Large intestine (tissue), 3 donors: ENCODE measurements at regions not wholly inside any gene's neighbourhood (a gene's known extent, or its start where the extent isn't known, plus 50 kb on each side); places are given as distances from the start of the nearest gene placed in this dataset.

Experiments used
- DNase-seq, 2 donors: peaks; one replicate each; pipeline versions ENCODE4 v3.0.0 to v3.0.0-alpha.2; 2013
- H3K27ac ChIP-seq: one replicate; pipeline ENCODE4 v1.5.1; 2013; ENCODE audit warnings: low read length
- H3K27me3 ChIP-seq: 2 replicates; pipeline ENCODE4 v1.6.1; 2013; ENCODE audit warnings: low read length; ENCODE audit not compliant: control insufficient read depth, insufficient read depth
- H3K36me3 ChIP-seq: 2 replicates; pipeline ENCODE4 v1.6.1; 2013; ENCODE audit warnings: low read length; ENCODE audit not compliant: control insufficient read depth, insufficient read depth
- H3K4me1 ChIP-seq: one replicate; pipeline ENCODE4 v1.6.1; 2013; ENCODE audit warnings: low read length; ENCODE audit not compliant: control insufficient read depth, insufficient read depth
- H3K4me3 ChIP-seq: one replicate; pipeline ENCODE4 v1.5.1; 2013; ENCODE audit warnings: low read length
- H3K9me3 ChIP-seq: one replicate; pipeline ENCODE4 v1.6.1; 2013; ENCODE audit warnings: mild to moderate bottlenecking, low read depth, low read length, moderate library complexity; ENCODE audit not compliant: control insufficient read depth
- WGBS: methylation state at CpG from one replicate; pipeline ENCODE4 v1.1.5; 2013; ENCODE audit warnings: low lambda C conversion rate; ENCODE audit not compliant: insufficient coverage; 5-methylcytosine and 5-hydroxymethylcytosine counted together

GRCh38 chr5:32503261-32503660, 58.7 kb upstream of the ZFR start:
- Histone ChIP-seq H3K9me3 (no peaks in the 10 kb centered on the region), H3K4me3 (no peak overlapping the region), H3K4me1 (no peaks in the 10 kb centered on the region), H3K27ac (no peak overlapping the region), H3K27me3 (peaks cover 2% of the 10 kb centered on the region), H3K36me3 (no peaks in the 10 kb centered on the region)
- no CpG with 5 or more reads among the region's 7 CpGs for WGBS
- DNase-seq = no peak

- H3K4me3 ChIP-seq = no peak overlapping the region
- no CpG with 5 or more reads among the region's 16 CpGs for WGBS
- H3K27ac ChIP-seq = no peak overlapping the region
- no peaks in the 10 kb centered on the region for H3K9me3 ChIP-seq
- H3K27me3 ChIP-seq = peaks cover 2% of the 10 kb centered on the region
- H3K4me1 ChIP-seq = no peaks in the 10 kb centered on the region
- no peaks in the 10 kb centered on the region for H3K36me3 ChIP-seq
- no peak for DNase-seq
Measured at GRCh38 chr5:32501071-32502002, 56.8 kb upstream of the ZFR start.

GRCh38 chr5:32500181-32500580, 55.6 kb upstream of the ZFR start:
- no peaks in the 10 kb centered on the region for H3K27me3 ChIP-seq
- no peak overlapping the region for H3K27ac ChIP-seq
- H3K36me3 ChIP-seq = no peaks in the 10 kb centered on the region
- no peaks in the 10 kb centered on the region for H3K4me1 ChIP-seq
- H3K4me3 ChIP-seq = no peak overlapping the region
- H3K9me3 ChIP-seq = no peaks in the 10 kb centered on the region
- no peak for DNase-seq
- 0% methylated on average over 1 of the region's 7 CpGs for WGBS

GRCh38 chr5:32499261-32499660, 54.7 kb upstream of the ZFR start:
- no peaks in the 10 kb centered on the region for H3K27me3 ChIP-seq
- WGBS = no CpG with 5 or more reads among the region's 2 CpGs
- no peaks in the 10 kb centered on the region for H3K4me1 ChIP-seq

GRCh38 chr5:32498484-32498883, 53.9 kb upstream of the ZFR start:
- no peak overlapping the region for H3K27ac ChIP-seq
- H3K4me3 ChIP-seq = no peak overlapping the region
- H3K36me3 ChIP-seq = no peaks in the 10 kb centered on the region
- DNase-seq = no peak
- H3K4me1 ChIP-seq = no peaks in the 10 kb centered on the region
- H3K9me3 ChIP-seq = no peaks in the 10 kb centered on the region
- H3K27me3 ChIP-seq = no peaks in the 10 kb centered on the region

More at GRCh38 chr5:32499261-32499660, 54.7 kb upstream of the ZFR start:
- H3K4me3 ChIP-seq = no peak overlapping the region
- DNase-seq = no peak
- H3K36me3 ChIP-seq = no peaks in the 10 kb centered on the region
- no peaks in the 10 kb centered on the region for H3K9me3 ChIP-seq
- H3K27ac ChIP-seq = no peak overlapping the region

GRCh38 chr5:32496104-32496503, 51.6 kb upstream of the ZFR start:
- Histone ChIP-seq H3K27ac (no peak overlapping the region), H3K27me3 (no peaks in the 10 kb centered on the region), H3K4me1 (no peaks in the 10 kb centered on the region), H3K36me3 (no peaks in the 10 kb centered on the region), H3K9me3 (no peaks in the 10 kb centered on the region), H3K4me3 (no peak overlapping the region)
- WGBS = no CpG with 5 or more reads among the region's 5 CpGs
- no peak for DNase-seq

- no peaks in the 10 kb centered on the region for H3K4me1 ChIP-seq
- DNase-seq = no peak
- no peak overlapping the region for H3K4me3 ChIP-seq
- no peaks in the 10 kb centered on the region for H3K36me3 ChIP-seq
- no peaks in the 10 kb centered on the region for H3K27me3 ChIP-seq
- no peak overlapping the region for H3K27ac ChIP-seq
- WGBS = no CpG with 5 or more reads among the region's 6 CpGs
- H3K9me3 ChIP-seq = no peaks in the 10 kb centered on the region
Measured at GRCh38 chr5:32494827-32495226, 50.3 kb upstream of the ZFR start.
